Activated naive CD4-positive, alpha-beta T cell treated with anti-CD3 and anti-CD28 coated beads for 36 hours (primary cell): ENCODE measurements at regions not wholly inside any gene's neighbourhood (a gene's known extent, or its start where the extent isn't known, plus 50 kb on each side); places are given as distances from the start of the nearest gene placed in this dataset.
"Not testable (repeated sequence)": the region's sequence is repeated elsewhere in the genome, so short reads cannot be mapped to it uniquely, and the experiment has no call there.

Experiments
- CTCF ChIA-PET: fragments of 350-600 bp; sonication (Branson Sonifier 250); formaldehyde crosslinking; loops from one replicate; lab custom pipeline; 2021; ENCODE audit warnings: antibody characterized with exemption; lab: Charles Lee
- DNase-seq: peaks from one replicate; pipeline ENCODE4 v3.0.0-alpha.2; 2020
- H3K27ac Mint-ChIP-seq: one replicate; pipeline ENCODE4 v1.8.0; 2021; ENCODE audit warnings: mild to moderate bottlenecking, mixed read lengths
- H3K27me3 Mint-ChIP-seq: one replicate; pipeline ENCODE4 v1.8.0; 2021; ENCODE audit warnings: low read depth, mixed read lengths
- H3K36me3 Mint-ChIP-seq: one replicate; pipeline ENCODE4 v1.8.0; 2021; ENCODE audit warnings: low read depth, mixed read lengths
- H3K4me1 Mint-ChIP-seq: one replicate; pipeline ENCODE4 v1.8.0; 2021; ENCODE audit warnings: low read depth, mixed read lengths
- H3K4me3 Mint-ChIP-seq: one replicate; pipeline ENCODE4 v1.8.0; 2021; ENCODE audit warnings: mild to moderate bottlenecking, moderate library complexity, mixed read lengths
- H3K9me3 Mint-ChIP-seq: one replicate; pipeline ENCODE4 v1.8.0; 2021; ENCODE audit warnings: mixed read lengths
- intact Hi-C: fragments of 100-400 bp; cut with micrococcal nuclease; formaldehyde crosslinking; loops from one replicate; pipeline ENCODE4 v1.15.1; 2023

DNA sequence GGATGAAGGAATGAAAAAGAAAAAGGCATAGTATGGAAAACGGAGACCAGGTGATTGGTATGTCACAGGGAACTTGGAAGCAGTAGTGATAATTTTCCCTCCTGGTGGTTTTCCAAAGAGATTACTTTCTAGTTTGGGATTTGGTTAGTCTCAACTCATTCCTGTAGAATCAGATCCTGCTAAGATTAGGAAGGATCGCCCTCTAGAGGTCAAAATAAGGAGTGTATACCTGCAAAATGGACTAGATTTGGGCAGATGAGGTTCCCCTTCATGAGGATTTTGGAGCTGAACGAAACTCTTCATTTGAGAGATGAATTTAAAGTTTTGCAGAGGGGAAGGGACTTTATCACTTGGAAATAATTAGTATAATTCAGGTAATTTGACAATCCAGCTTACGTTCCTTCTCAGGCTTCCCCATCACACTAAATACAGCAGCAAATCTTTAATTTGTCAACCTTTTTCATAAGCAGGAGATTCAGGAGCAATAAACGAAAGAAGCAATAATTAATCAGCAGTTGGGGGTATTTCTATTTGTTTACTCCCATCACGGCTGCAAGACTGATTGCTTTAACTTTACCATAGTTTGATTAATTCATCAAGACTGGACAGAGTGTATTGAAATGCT lies 65.2 kb downstream of the CCDC195 start:
- no peak for DNase-seq
- H3K27me3 Mint-ChIP-seq, result no peaks in the 10 kb centered on the region
- H3K4me3 Mint-ChIP-seq, result no peak overlapping the region
- intact Hi-C loops, result loop anchor here (1.0 to 5.0 kb wide), 5 partner anchors 127 to 681 kb away; no protein-coding TSS in a partner anchor
- peaks cover 2% of the 10 kb centered on the region for H3K4me1 Mint-ChIP-seq
- H3K36me3 Mint-ChIP-seq, result no peaks in the 10 kb centered on the region
- CTCF ChIA-PET, result interaction anchor here (0.6 to 3.1 kb wide), 28 partner anchors 9 to 588 kb away, joined by 3 to 16 read pairs (median 4); no protein-coding TSS in a partner anchor
- no peak overlapping the region for H3K27ac Mint-ChIP-seq
- no peaks in the 10 kb centered on the region for H3K9me3 Mint-ChIP-seq

DNA sequence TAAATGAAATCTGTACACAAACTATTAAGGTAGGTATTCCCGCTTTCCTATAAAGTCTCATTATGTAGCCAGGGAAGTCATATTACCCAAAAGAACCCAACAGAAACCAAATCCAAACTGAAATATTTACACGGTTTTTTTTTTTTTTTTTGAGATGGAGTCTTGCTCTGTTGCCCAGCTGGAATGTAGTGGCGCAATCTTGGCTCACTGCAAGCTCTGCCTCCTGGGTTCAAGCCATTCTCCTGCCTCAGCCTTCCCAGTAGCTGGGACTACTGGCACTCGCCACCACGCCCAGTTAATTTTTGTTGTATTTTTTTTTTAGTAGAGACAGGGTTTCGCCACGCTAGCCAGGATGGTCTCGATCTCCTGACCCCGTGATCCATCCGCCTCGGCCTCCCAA lies 62.5 kb upstream of the CUL3 start:
- not testable (repeated sequence) for H3K9me3 Mint-ChIP-seq, H3K4me1 Mint-ChIP-seq
- intact Hi-C loops, result loop anchor here (5.0 kb wide), 1 partner anchor 355 kb away; no protein-coding TSS in a partner anchor

DNA sequence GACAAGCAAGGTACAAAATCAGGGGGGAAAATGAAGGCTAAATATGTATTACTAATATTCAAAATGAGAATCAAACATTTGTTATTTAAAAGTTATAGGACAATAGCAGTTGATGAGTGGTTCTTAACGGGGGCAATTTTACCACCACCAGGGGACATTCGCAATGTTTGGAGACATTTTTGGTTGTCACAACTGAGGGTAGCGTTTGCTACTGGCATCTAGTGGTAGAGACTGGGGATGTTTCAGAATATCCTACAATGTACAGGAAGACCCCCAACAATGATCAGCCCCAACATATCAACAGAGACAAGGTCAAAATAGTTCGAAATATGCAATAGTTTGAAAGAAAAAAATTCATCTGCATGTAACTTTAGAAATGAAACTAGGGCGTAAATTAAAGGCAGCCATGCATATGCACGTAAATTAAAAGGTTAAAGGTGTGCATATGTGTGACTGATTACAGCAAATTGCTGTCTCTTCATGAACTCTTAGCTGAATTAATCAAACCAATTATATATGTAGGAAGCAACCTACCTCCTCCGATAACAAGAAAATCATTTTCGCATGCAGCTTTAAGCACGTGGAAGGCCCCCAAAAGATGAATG lies 61.2 kb upstream of the CUL3 start:
- H3K9me3 Mint-ChIP-seq, result no peaks in the 10 kb centered on the region
- no peak overlapping the region for H3K27ac Mint-ChIP-seq
- no peak overlapping the region for H3K4me3 Mint-ChIP-seq
- CTCF ChIA-PET, result interaction anchor here (0.5 to 1.3 kb wide), 15 partner anchors 8 to 764 kb away, joined by 3 to 9 read pairs (median 3); no protein-coding TSS in a partner anchor
- no peaks in the 10 kb centered on the region for H3K27me3 Mint-ChIP-seq
- intact Hi-C loops, result loop anchor here (1.0 to 5.0 kb wide), 2 partner anchors 289 to 354 kb away; no protein-coding TSS in a partner anchor
- H3K36me3 Mint-ChIP-seq, result no peaks in the 10 kb centered on the region
- peak; percentile 31 for DNase-seq
- peaks cover 2% of the 10 kb centered on the region for H3K4me1 Mint-ChIP-seq

More for the DNA sequence above, 62.5 kb upstream of the CUL3 start:
- H3K4me3 Mint-ChIP-seq, H3K27ac Mint-ChIP-seq, H3K36me3 Mint-ChIP-seq, H3K27me3 Mint-ChIP-seq, DNase-seq: not testable (repeated sequence)
- CTCF ChIA-PET, result interaction anchor here (0.6 to 1.3 kb wide), 6 partner anchors 23 to 333 kb away, joined by 3 to 9 read pairs (median 3); no protein-coding TSS in a partner anchor

DNA sequence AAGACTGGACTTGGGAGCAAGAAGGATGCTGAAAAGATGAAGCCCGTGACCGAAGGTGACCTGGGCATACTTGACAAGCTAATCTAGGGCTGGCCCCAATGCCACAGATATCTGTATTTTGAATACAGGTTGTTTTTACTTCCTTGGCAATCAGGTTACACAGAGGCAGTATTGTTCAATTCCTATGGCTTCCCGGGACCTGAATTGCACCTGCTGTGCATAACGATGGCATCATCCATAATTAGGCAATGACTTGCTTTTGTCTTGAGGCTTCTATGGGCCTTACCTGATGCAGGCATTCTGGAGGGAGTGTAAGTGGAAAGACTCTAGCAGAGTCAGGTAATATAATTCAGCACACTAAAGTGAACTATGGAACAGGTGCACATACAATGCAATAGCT lies 60.6 kb upstream of the CUL3 start:
- no peak for DNase-seq
- CTCF ChIA-PET, result interaction anchor here (0.7 to 1.3 kb wide), 8 partner anchors 54 to 286 kb away, joined by 3 read pairs; no protein-coding TSS in a partner anchor
- intact Hi-C loops, result loop anchor here (1.0 to 5.0 kb wide), 2 partner anchors 288 to 353 kb away; no protein-coding TSS in a partner anchor
- Mint-ChIP-seq H3K4me3 (no peak overlapping the region), H3K36me3 (no peaks in the 10 kb centered on the region), H3K27ac (no peak overlapping the region), H3K9me3 (no peaks in the 10 kb centered on the region), H3K4me1 (peaks cover 2% of the 10 kb centered on the region), H3K27me3 (no peaks in the 10 kb centered on the region)

DNA sequence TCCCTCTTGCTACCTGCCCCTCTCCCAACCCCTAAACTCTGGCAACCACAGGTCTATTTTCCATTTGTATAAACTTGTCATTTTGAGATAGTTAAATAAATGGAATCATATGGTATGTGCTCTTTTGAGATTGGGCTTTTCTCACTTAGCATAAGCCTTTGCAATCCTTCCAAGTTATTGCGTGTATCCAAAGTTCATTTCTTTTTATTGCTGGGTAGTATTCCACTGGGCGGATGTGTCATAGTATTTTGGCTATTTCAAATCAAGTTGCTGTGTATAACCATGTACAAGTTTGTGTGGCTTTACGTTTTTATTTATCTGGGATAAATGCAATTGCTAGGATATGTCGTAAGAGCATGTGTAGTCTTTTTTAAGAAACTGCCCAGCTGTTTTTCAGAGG lies 55.5 kb upstream of the CUL3 start:
- H3K4me1 Mint-ChIP-seq, result peaks cover 12% of the 10 kb centered on the region
- H3K27me3 Mint-ChIP-seq, result no peaks in the 10 kb centered on the region
- no peaks in the 10 kb centered on the region for H3K36me3 Mint-ChIP-seq
- CTCF ChIA-PET, result interaction anchor here (0.6 to 2.5 kb wide), 4 partner anchors 8 to 40 kb away, joined by 3 to 10 read pairs (median 4); no protein-coding TSS in a partner anchor
- H3K27ac Mint-ChIP-seq, result no peak overlapping the region
- H3K4me3 Mint-ChIP-seq, result no peak overlapping the region
- no peak for DNase-seq
- intact Hi-C loops, result no loop called here
- H3K9me3 Mint-ChIP-seq, result no peaks in the 10 kb centered on the region

DNA sequence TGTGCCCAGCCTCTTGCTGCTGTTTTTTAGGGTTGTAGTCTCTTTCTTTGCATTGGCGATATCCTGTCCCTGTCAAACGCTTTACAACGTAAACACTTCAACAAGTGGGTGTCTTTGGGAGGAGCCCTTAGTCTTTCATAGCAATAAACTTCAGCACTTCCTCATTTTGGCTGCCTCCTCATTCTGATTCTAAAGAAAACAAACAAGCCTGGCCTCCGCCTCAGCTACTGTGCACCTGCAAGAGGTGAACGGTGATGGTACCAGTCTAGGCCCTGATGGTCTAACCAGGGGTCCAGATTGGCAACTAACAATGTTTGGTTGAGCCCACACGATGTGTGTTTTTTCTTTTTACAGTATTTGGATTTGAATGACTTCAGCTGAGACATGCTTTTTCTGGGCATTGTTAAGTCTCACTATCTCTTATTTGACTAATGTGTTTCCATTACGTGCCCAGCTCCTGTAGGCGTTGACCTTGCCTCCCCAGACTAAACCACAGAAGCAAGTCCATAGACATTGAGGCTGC lies 53.2 kb upstream of the CUL3 start:
- H3K27ac Mint-ChIP-seq, result peak overlapping the region; percentile 89
- peak; percentile 58 for DNase-seq
- no peaks in the 10 kb centered on the region for H3K36me3 Mint-ChIP-seq
- peaks cover 12% of the 10 kb centered on the region for H3K4me1 Mint-ChIP-seq
- H3K9me3 Mint-ChIP-seq, result no peaks in the 10 kb centered on the region
- intact Hi-C loops, result loop anchor here (1.0 kb wide), 1 partner anchor 53 kb away; the partner anchor contains the start of gene CUL3
- H3K4me3 Mint-ChIP-seq, result peak overlapping the region; percentile 26
- CTCF ChIA-PET, result interaction anchor here (0.7 to 1.1 kb wide), 3 partner anchors 9 to 38 kb away, joined by 3 to 6 read pairs (median 3); no protein-coding TSS in a partner anchor
- no peaks in the 10 kb centered on the region for H3K27me3 Mint-ChIP-seq
